ENCODE measurements at regions not wholly inside any gene's neighbourhood (a gene's known extent, or its start where the extent isn't known, plus 50 kb on each side); places are given as distances from the start of the nearest gene placed in this dataset.

- no TSS peak for BruUV-seq (replicated peaks)
- Histone ChIP-seq H3K36me3 (ENCODE audit: control insufficient read depth, insufficient read depth, low read length) (no peaks in the 10 kb centered on the region), H3K4me1 (no peaks in the 10 kb centered on the region), H3K27me3 (replicated peaks; ENCODE audit: control insufficient read depth, insufficient read depth, low read length) (no peaks in the 10 kb centered on the region), H3K4me3 (ENCODE audit: low read depth, low read length) (no peak overlapping the region), H3K9me3 (no peaks in the 10 kb centered on the region)
- TF ChIP-seq, protein P1, sequence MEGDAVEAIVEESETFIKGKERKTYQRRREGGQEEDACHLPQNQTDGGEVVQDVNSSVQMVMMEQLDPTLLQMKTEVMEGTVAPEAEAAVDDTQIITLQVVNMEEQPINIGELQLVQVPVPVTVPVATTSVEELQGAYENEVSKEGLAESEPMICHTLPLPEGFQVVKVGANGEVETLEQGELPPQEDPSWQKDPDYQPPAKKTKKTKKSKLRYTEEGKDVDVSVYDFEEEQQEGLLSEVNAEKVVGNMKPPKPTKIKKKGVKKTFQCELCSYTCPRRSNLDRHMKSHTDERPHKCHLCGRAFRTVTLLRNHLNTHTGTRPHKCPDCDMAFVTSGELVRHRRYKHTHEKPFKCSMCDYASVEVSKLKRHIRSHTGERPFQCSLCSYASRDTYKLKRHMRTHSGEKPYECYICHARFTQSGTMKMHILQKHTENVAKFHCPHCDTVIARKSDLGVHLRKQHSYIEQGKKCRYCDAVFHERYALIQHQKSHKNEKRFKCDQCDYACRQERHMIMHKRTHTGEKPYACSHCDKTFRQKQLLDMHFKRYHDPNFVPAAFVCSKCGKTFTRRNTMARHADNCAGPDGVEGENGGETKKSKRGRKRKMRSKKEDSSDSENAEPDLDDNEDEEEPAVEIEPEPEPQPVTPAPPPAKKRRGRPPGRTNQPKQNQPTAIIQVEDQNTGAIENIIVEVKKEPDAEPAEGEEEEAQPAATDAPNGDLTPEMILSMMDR (IDR thresholded peaks at IDR 0.05; ENCODE audit: insufficient read depth in 1 of 2, low read depth in 1 of 2, low read length in 1 of 2, severe bottlenecking in 1 of 2, unreplicated experiment in 1 of 2): no peak
- ChIA-PET POLR2A (no interaction called here), CTCF (no interaction called here)
- no peak overlapping the region for H3K4me3 Mint-ChIP-seq (ENCODE audit: unreplicated experiment)
- H3K4me1 Mint-ChIP-seq (ENCODE audit: low read depth, unreplicated experiment): no peaks in the 10 kb centered on the region
- intact Hi-C loops (cut with micrococcal nuclease; ENCODE audit: unreplicated experiment): loop anchor here (10.0 kb wide), 1 partner anchor 201 kb away; the partner anchor contains the start of gene GADD45G
- H3K27ac Mint-ChIP-seq (ENCODE audit: unreplicated experiment): no peak overlapping the region
- no peaks in the 10 kb centered on the region for H3K9me3 Mint-ChIP-seq (ENCODE audit: unreplicated experiment)
- H3K27me3 Mint-ChIP-seq (ENCODE audit: insufficient read depth, unreplicated experiment): no peaks in the 10 kb centered on the region
- DNase-seq: no peak
- no peaks in the 10 kb centered on the region for H3K36me3 Mint-ChIP-seq (ENCODE audit: insufficient read depth, unreplicated experiment)
These were observed 200.9 kb downstream of the GADD45G start for GRCh38 chr9:89805571-89806292.

- TF ChIP-seq, protein P1 (IDR thresholded peaks at IDR 0.05; ENCODE audit: insufficient read depth in 1 of 2, low read depth in 1 of 2, low read length in 1 of 2, severe bottlenecking in 1 of 2, unreplicated experiment in 1 of 2): no peak
- Mint-ChIP-seq H3K27ac (ENCODE audit: unreplicated experiment) (no peak overlapping the region), H3K4me1 (ENCODE audit: low read depth, unreplicated experiment) (no peaks in the 10 kb centered on the region), H3K9me3 (ENCODE audit: unreplicated experiment) (no peaks in the 10 kb centered on the region), H3K27me3 (ENCODE audit: insufficient read depth, unreplicated experiment) (no peaks in the 10 kb centered on the region), H3K36me3 (ENCODE audit: insufficient read depth, unreplicated experiment) (no peaks in the 10 kb centered on the region), H3K4me3 (ENCODE audit: unreplicated experiment) (no peak overlapping the region)
- no peaks in the 10 kb centered on the region for H3K4me1 ChIP-seq
- H3K27me3 ChIP-seq (replicated peaks; ENCODE audit: control insufficient read depth, insufficient read depth, low read length): no peaks in the 10 kb centered on the region
- no peak for DNase-seq
- CTCF ChIA-PET: no interaction called here
- no TSS peak for BruUV-seq (replicated peaks)
- H3K4me3 ChIP-seq (ENCODE audit: low read depth, low read length): no peak overlapping the region
- H3K9me3 ChIP-seq: no peaks in the 10 kb centered on the region
- no peaks in the 10 kb centered on the region for H3K36me3 ChIP-seq (ENCODE audit: control insufficient read depth, insufficient read depth, low read length)
- POLR2A ChIA-PET: no interaction called here
- intact Hi-C loops (cut with micrococcal nuclease; ENCODE audit: unreplicated experiment): loop anchor here (10.0 kb wide), 1 partner anchor 202 kb away; the partner anchor contains the start of gene GADD45G
These were observed 201.7 kb downstream of the GADD45G start for GRCh38 chr9:89806371-89807100.

- no peaks in the 10 kb centered on the region for H3K36me3 Mint-ChIP-seq (ENCODE audit: insufficient read depth, unreplicated experiment)
- TF ChIP-seq, protein P1 (IDR thresholded peaks at IDR 0.05; ENCODE audit: insufficient read depth in 1 of 2, low read depth in 1 of 2, low read length in 1 of 2, severe bottlenecking in 1 of 2, unreplicated experiment in 1 of 2): no peak
- ChIA-PET POLR2A (no interaction called here), CTCF (no interaction called here)
- H3K27me3 ChIP-seq (replicated peaks; ENCODE audit: control insufficient read depth, insufficient read depth, low read length): no peaks in the 10 kb centered on the region
- no peaks in the 10 kb centered on the region for H3K36me3 ChIP-seq (ENCODE audit: control insufficient read depth, insufficient read depth, low read length)
- no peak overlapping the region for H3K4me3 Mint-ChIP-seq (ENCODE audit: unreplicated experiment)
- H3K27ac Mint-ChIP-seq (ENCODE audit: unreplicated experiment): no peak overlapping the region
- no peaks in the 10 kb centered on the region for H3K4me1 Mint-ChIP-seq (ENCODE audit: low read depth, unreplicated experiment)
- no peaks in the 10 kb centered on the region for H3K9me3 Mint-ChIP-seq (ENCODE audit: unreplicated experiment)
- no peaks in the 10 kb centered on the region for H3K9me3 ChIP-seq
- H3K4me1 ChIP-seq: no peaks in the 10 kb centered on the region
- no peak overlapping the region for H3K4me3 ChIP-seq (ENCODE audit: low read depth, low read length)
- no peaks in the 10 kb centered on the region for H3K27me3 Mint-ChIP-seq (ENCODE audit: insufficient read depth, unreplicated experiment)
- intact Hi-C loops (cut with micrococcal nuclease; ENCODE audit: unreplicated experiment): loop anchor here (10.0 kb wide), 1 partner anchor 202 kb away; the partner anchor contains the start of gene GADD45G
- no peak for DNase-seq
- BruUV-seq (replicated peaks): no TSS peak
These were observed 202.2 kb downstream of the GADD45G start for GRCh38 chr9:89807101-89807395.

Data from Caco-2 (cell line).